K562 (cell line): ENCODE measurements at regions not wholly inside any gene's neighbourhood (a gene's known extent, or its start where the extent isn't known, plus 50 kb on each side); places are given as distances from the start of the nearest gene placed in this dataset.

ENCODE experiments used
- ATAC-seq: fragments of 200-7000 bp; cut with Tn5 transposase; 3 replicates; pipeline ENCODE4 v1.9.1; 2020; ENCODE audit warnings: moderate library complexity
- BruUV-seq: library from RNA; stranded (reverse); fragments of 400-500 nt; replicated peaks from 2 replicates; lab custom pipeline; 2021; lab: Mats Ljungman, UMichigan
- CTCF ChIA-PET: fragments of 300-600 bp; formaldehyde crosslinking; extraction: SDS; loops from one replicate; lab custom pipeline; 2021; ENCODE audit warnings: low intra/inter-chr PET ratio; lab: Yijun Ruan, JAX
- POLR2A ChIA-PET: fragments of 300-600, 350-650 bp; sonication (Branson Sonifier 250); formaldehyde crosslinking; extraction: SDS; loops from one replicate; lab custom pipeline; 2021; ENCODE audit warnings: antibody characterized with exemption, inconsistent platforms; lab: Yijun Ruan, JAX
- DNase-seq, 4 experiments: peaks; one replicate each; pipeline versions ENCODE4 v3.0.0 to v3.0.0-alpha.2; 2011 to 2018; ENCODE audit warnings: low spot score in 3 of 4, mixed read lengths in 3 of 4; ENCODE audit errors: extremely low read depth in 1 of 4
- FAIRE-seq: peaks from 2 replicates; lab custom pipeline; 2011; peaks lifted over from hg19 to GRCh38; lab: Jason Lieb, UNC
- H2AFZ ChIP-seq: 2 replicates; pipeline ENCODE4 v1.6.0; 2011; ENCODE audit warnings: low read depth, low read length, control low read depth, inconsistent platforms
- H3K27ac ChIP-seq: fragments of 200-600 bp; 3 replicates; pipeline ENCODE4 v1.8.0; 2011; ENCODE audit warnings: low read depth, mild to moderate bottlenecking, control low read depth, inconsistent platforms, low read length, moderate library complexity, mixed read lengths; ENCODE audit errors: extremely low read depth
- H3K27me3 ChIP-seq, 2 experiments: fragments of 300-600 bp in 1 of 2; 2 replicates in 1 of 2; 3 replicates in 1 of 2; pipeline versions ENCODE4 v1.6.0 to v1.8.0; 2011; ENCODE audit warnings: inconsistent platforms in 2 of 2, low read length in 2 of 2, mild to moderate bottlenecking in 1 of 2, mixed read lengths in 1 of 2, moderate library complexity in 1 of 2; ENCODE audit not compliant: control insufficient read depth in 2 of 2, insufficient read depth in 2 of 2
- H3K36me3 ChIP-seq: fragments of 300-600 bp; 3 replicates; pipeline ENCODE4 v1.8.0; 2011; ENCODE audit warnings: mild to moderate bottlenecking, low read length, inconsistent platforms; ENCODE audit not compliant: control insufficient read depth, insufficient read depth
- H3K4me1 ChIP-seq, 2 experiments: fragments of 200-600 bp in 1 of 2; replicated peaks in 1 of 2; 2 replicates in 1 of 2; 3 replicates in 1 of 2; pipeline versions ENCODE4 v1.5.1 to v1.8.0; 2011; ENCODE audit warnings: inconsistent platforms in 2 of 2, low read length in 2 of 2, mild to moderate bottlenecking in 1 of 2, mixed read lengths in 1 of 2, moderate library complexity in 1 of 2; ENCODE audit not compliant: control insufficient read depth in 2 of 2, insufficient read depth in 2 of 2
- H3K4me2 ChIP-seq: 2 replicates; pipeline ENCODE4 v1.6.1; 2011; ENCODE audit warnings: low read length, control low read depth, inconsistent platforms, mixed read lengths; ENCODE audit not compliant: insufficient read depth
- H3K4me3 ChIP-seq: fragments of 200-600 bp; sonication (generic), shearing (Covaris generic); 2 replicates; pipeline ENCODE4 v1.5.1; 2016; ENCODE audit warnings: control low read depth, inconsistent platforms
- H3K79me2 ChIP-seq: fragments of 200-600 bp; 3 replicates; pipeline ENCODE4 v1.8.0; 2011; ENCODE audit warnings: low read length, inconsistent platforms; ENCODE audit not compliant: control insufficient read depth, insufficient read depth
- H3K9ac ChIP-seq, 2 experiments: 2 replicates each; pipeline versions ENCODE4 v1.6.0 to v1.6.1; 2011; ENCODE audit warnings: low read depth in 2 of 2, low read length in 2 of 2, control low read depth in 1 of 2, inconsistent platforms in 1 of 2, mild to moderate bottlenecking in 1 of 2, mixed read lengths in 1 of 2; ENCODE audit not compliant: insufficient read depth in 1 of 2
- H3K9me1 ChIP-seq: one replicate; pipeline ENCODE4 v1.6.0; 2011; ENCODE audit warnings: inconsistent platforms, mild to moderate bottlenecking, low read length, moderate library complexity; ENCODE audit not compliant: control insufficient read depth, insufficient read depth
- H3K9me3 ChIP-seq: replicated peaks from 2 replicates; pipeline ENCODE4 v1.5.1; 2011; ENCODE audit warnings: low read depth, low read length, inconsistent platforms; ENCODE audit not compliant: control insufficient read depth, insufficient read depth
- H4K20me1 ChIP-seq: replicated peaks from 2 replicates; pipeline ENCODE4 v1.6.1; 2011; ENCODE audit warnings: low read length, inconsistent platforms, mixed read lengths; ENCODE audit not compliant: control insufficient read depth, insufficient read depth
- GATAD2B ChIP-seq: fragments of 450-650 bp; IDR thresholded peaks from 2 replicates; pipeline ENCODE4 v1.6.1; 2017; ENCODE audit warnings: mild to moderate bottlenecking, borderline replicate concordance
- HDAC8 ChIP-seq: fragments of 450-650 bp; IDR thresholded peaks from 2 replicates; pipeline ENCODE4 v1.6.1; 2016; ENCODE audit warnings: mild to moderate bottlenecking, missing genetic modification characterization, moderate library complexity, missing compliant biosample characterization
- HIVEP1 ChIP-seq: fragments of 250-450 bp; sonication (Bioruptor Pico); IDR thresholded peaks from 2 replicates; pipeline ENCODE4 v1.4.0; 2020; ENCODE audit warnings: mild to moderate bottlenecking
- TAL1 ChIP-seq: fragments of 450-650 bp; IDR thresholded peaks from 2 replicates; pipeline ENCODE4 v1.6.1; 2016; ENCODE audit warnings: mild to moderate bottlenecking
- YBX1 ChIP-seq: fragments of 450-650 bp; IDR thresholded peaks from 2 replicates; pipeline ENCODE4 v1.7.1; 2016; ENCODE audit warnings: mild to moderate bottlenecking
- WGBS: fragments of 100-300 bp; shearing (Covaris generic); methylation state at CpG from one replicate; pipeline ENCODE4 v1.1.6; 2016; ENCODE audit warnings: low coverage, mixed read lengths; ENCODE audit not compliant: insufficient coverage; ENCODE audit errors: missing lambda C conversion rate; 5-methylcytosine and 5-hydroxymethylcytosine counted together
- in situ Hi-C: fragments of 300-500 bp; cut with MboI; formaldehyde crosslinking; loops from 4 replicates; pipeline ENCODE4 v1.15.0; 2018; ENCODE audit warnings: inconsistent platforms, mixed read lengths
- intact Hi-C: fragments of 100-400 bp; cut with micrococcal nuclease; formaldehyde crosslinking; loops from 2 replicates; pipeline ENCODE4 v1.14.2; 2022
- TF ChIP-seq, protein P1 (sequence below): fragments of 450-650 bp; IDR thresholded peaks from 2 replicates; pipeline ENCODE4 v1.6.1; 2018; ENCODE audit not compliant: partially characterized antibody

GRCh38 chr5:92527311-92528078 lies 1053.5 kb downstream of the NR2F1-AS1 start (continued):
- TF ChIP-seq, protein P1, sequence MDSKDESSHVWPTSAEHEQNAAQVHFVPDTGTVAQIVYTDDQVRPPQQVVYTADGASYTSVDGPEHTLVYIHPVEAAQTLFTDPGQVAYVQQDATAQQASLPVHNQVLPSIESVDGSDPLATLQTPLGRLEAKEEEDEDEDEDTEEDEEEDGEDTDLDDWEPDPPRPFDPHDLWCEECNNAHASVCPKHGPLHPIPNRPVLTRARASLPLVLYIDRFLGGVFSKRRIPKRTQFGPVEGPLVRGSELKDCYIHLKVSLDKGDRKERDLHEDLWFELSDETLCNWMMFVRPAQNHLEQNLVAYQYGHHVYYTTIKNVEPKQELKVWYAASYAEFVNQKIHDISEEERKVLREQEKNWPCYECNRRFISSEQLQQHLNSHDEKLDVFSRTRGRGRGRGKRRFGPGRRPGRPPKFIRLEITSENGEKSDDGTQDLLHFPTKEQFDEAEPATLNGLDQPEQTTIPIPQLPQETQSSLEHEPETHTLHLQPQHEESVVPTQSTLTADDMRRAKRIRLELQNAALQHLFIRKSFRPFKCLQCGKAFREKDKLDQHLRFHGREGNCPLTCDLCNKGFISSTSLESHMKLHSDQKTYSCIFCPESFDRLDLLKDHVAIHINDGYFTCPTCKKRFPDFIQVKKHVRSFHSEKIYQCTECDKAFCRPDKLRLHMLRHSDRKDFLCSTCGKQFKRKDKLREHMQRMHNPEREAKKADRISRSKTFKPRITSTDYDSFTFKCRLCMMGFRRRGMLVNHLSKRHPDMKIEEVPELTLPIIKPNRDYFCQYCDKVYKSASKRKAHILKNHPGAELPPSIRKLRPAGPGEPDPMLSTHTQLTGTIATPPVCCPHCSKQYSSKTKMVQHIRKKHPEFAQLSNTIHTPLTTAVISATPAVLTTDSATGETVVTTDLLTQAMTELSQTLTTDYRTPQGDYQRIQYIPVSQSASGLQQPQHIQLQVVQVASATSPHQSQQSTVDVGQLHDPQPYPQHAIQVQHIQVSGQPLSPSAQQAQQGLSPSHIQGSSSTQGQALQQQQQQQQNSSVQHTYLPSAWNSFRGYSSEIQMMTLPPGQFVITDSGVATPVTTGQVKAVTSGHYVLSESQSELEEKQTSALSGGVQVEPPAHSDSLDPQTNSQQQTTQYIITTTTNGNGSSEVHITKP = no peak
- TF ChIP-seq TAL1 (no peak), YBX1 (no peak), GATAD2B (no peak), HIVEP1 (no peak)

GRCh38 chr5:92525131-92525530 lies 1055.9 kb downstream of the NR2F1-AS1 start:
- ChIA-PET POLR2A (no interaction called here), CTCF (no interaction called here)
- H4K20me1 ChIP-seq = no peaks in the 10 kb centered on the region
- H3K36me3 ChIP-seq = no peaks in the 10 kb centered on the region
- no peak overlapping the region for H3K9ac ChIP-seq
- no peak overlapping the region for H3K27ac ChIP-seq
- no peak overlapping the region for H3K4me2 ChIP-seq
- intact Hi-C loops = no loop called here
- H3K9me1 ChIP-seq = no peaks in the 10 kb centered on the region
- in situ Hi-C loops = no loop called here
- H3K9me3 ChIP-seq = no peaks in the 10 kb centered on the region
- no peaks in the 10 kb centered on the region for H3K79me2 ChIP-seq
- ATAC-seq (no peak), DNase-seq (no peak), FAIRE-seq (no peak)
- BruUV-seq = no TSS peak
- no peak for TF ChIP-seq HDAC8 (tag)
- H2AFZ ChIP-seq = no peak overlapping the region
- no peaks in the 10 kb centered on the region for H3K27me3 ChIP-seq
- no peaks in the 10 kb centered on the region for H3K4me1 ChIP-seq
- WGBS = 0% methylated on average over 2 of the region's 2 CpGs
- H3K4me3 ChIP-seq = no peak overlapping the region
